ENCODE measurements at regions not wholly inside any gene's neighbourhood (a gene's known extent, or its start where the extent isn't known, plus 50 kb on each side); places are given as distances from the start of the nearest gene placed in this dataset.

DNA sequence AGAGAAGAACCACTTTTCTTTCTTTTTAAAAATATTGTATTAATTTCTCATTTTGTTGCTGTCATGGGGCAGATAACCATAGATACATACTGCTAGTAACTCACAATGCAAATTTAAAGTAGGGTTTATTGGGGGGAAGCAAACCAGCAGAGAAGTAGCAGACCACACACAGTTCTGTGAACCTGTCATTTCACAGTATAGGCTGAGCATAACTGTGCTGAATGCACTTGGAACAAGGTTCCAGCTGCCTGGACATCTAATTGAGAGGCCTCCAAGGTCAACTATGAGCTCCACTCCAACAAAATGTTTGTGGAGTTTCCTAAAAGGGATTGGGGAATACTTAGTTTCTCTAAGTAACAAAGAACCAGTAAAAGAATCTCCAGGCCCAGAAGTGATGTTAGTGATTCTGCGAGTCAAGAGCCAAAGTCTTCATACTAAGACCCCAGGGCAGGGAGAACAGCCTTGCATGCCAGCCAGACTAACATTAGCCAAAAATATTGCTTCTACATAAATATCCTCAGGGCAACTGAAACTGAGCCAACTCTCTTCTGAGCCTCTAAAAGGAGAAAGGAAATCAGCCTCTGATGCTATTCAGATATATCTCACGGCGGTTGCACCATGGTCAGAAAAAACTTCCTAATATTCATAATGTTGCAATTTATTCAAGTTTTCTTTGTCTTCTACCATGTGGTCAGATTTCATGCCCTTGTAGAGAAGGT is 856.4 kb upstream of the ALCAM start:
- intact Hi-C loops (cut with DNase I): no loop called here
- ATAC-seq (no peak), DNase-seq (no peak)
- Histone ChIP-seq H3K27ac (no peak overlapping the region), H3K4me1 (no peaks in the 10 kb centered on the region), H3K36me3 (no peaks in the 10 kb centered on the region), H3K9me3 (peaks cover 0 to 6% of the 10 kb centered on the region in 2 donors), H3K27me3 (no peaks in the 10 kb centered on the region), H3K4me3 (no peak overlapping the region)
- TF ChIP-seq, protein P1, sequence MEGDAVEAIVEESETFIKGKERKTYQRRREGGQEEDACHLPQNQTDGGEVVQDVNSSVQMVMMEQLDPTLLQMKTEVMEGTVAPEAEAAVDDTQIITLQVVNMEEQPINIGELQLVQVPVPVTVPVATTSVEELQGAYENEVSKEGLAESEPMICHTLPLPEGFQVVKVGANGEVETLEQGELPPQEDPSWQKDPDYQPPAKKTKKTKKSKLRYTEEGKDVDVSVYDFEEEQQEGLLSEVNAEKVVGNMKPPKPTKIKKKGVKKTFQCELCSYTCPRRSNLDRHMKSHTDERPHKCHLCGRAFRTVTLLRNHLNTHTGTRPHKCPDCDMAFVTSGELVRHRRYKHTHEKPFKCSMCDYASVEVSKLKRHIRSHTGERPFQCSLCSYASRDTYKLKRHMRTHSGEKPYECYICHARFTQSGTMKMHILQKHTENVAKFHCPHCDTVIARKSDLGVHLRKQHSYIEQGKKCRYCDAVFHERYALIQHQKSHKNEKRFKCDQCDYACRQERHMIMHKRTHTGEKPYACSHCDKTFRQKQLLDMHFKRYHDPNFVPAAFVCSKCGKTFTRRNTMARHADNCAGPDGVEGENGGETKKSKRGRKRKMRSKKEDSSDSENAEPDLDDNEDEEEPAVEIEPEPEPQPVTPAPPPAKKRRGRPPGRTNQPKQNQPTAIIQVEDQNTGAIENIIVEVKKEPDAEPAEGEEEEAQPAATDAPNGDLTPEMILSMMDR (IDR thresholded peaks at IDR 0.05): no peak

DNA sequence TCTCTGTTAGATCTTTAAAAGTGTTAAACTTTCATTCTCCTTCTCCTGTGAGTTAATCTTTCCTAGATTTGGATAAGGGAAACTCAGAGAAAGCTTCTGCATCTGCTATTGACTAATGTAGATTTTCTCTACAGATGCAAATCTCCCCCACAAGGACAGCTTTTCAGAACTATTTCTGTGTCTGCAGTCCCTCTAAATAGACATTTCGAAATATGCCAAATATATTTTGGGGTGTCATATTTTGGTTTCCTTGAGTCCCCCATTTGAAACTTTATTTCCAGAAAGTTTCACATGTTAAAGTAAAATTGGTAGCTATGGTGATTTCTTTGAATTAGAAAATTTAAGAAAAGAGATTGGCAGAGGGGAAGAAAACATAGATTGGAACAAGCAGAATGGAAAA is 852.3 kb upstream of the ALCAM start:
- ATAC-seq: no peak
- no peaks in the 10 kb centered on the region for H3K4me1 ChIP-seq

DNA sequence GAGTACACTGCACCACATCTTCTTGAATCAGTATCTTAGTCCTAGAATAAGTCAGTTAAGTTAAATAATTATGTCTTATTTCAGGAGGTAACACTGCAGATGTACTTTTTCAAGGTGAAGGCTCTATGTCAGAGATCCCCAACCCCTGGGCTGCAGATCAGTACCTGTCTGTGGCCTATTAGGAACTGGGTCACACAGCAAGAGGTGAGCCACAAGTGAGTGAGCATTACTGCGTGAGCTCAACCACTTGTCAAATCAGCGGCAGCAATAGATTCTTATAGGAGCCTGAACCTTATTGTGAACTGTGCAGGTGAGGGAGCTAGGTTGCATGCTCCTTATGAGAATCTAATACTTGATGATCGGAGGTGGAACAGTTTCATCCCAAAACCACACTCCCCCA is 851.9 kb upstream of the ALCAM start:
- intact Hi-C loops (cut with DNase I): no loop called here
- no peak for ATAC-seq
- Histone ChIP-seq H3K27ac (no peak overlapping the region), H3K4me3 (no peak overlapping the region), H3K9me3 (peaks cover 0 to 6% of the 10 kb centered on the region in 2 donors), H3K36me3 (no peaks in the 10 kb centered on the region), H3K27me3 (no peaks in the 10 kb centered on the region), H3K4me1 (no peaks in the 10 kb centered on the region)
- TF ChIP-seq, protein P1 (IDR thresholded peaks at IDR 0.05): no peak
- DNase-seq: no peak

More for the DNA sequence above, 852.3 kb upstream of the ALCAM start:
- no peaks in the 10 kb centered on the region for H3K36me3 ChIP-seq
- no peak overlapping the region for H3K27ac ChIP-seq
- no peaks in the 10 kb centered on the region for H3K27me3 ChIP-seq
- intact Hi-C loops (cut with DNase I): no loop called here
- H3K4me3 ChIP-seq: no peak overlapping the region
- DNase-seq: no peak
- TF ChIP-seq, protein P1 (IDR thresholded peaks at IDR 0.05): no peak
- H3K9me3 ChIP-seq: peaks cover 0 to 6% of the 10 kb centered on the region in 2 donors

DNA sequence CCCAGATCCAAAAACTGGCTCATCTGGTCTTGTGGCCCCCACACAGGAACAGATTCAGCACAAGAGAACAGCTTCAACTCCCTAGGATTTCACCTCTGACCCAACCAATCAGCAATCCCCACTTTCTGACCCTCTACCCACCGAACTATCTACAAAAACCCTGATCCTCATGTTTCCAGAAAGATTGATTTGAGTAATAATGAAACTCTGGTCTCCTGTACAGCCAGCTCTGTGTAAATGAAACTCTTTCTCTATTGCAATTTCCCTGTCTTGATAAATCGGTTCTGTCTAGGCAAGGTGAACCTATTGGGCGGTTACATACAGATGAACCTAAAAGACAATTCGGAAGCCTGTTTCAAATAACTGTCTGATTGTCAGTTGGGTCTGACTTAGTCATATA is 847.6 kb upstream of the ALCAM start:
- Histone ChIP-seq H3K4me1 (no peaks in the 10 kb centered on the region), H3K27ac (no peak overlapping the region), H3K9me3 (peaks cover 0 to 4% of the 10 kb centered on the region in 2 donors), H3K36me3 (no peaks in the 10 kb centered on the region), H3K4me3 (no peak overlapping the region), H3K27me3 (no peaks in the 10 kb centered on the region)
- intact Hi-C loops (cut with DNase I): no loop called here
- DNase-seq (no peak), ATAC-seq (no peak)
- TF ChIP-seq, protein P1 (IDR thresholded peaks at IDR 0.05): no peak

DNA sequence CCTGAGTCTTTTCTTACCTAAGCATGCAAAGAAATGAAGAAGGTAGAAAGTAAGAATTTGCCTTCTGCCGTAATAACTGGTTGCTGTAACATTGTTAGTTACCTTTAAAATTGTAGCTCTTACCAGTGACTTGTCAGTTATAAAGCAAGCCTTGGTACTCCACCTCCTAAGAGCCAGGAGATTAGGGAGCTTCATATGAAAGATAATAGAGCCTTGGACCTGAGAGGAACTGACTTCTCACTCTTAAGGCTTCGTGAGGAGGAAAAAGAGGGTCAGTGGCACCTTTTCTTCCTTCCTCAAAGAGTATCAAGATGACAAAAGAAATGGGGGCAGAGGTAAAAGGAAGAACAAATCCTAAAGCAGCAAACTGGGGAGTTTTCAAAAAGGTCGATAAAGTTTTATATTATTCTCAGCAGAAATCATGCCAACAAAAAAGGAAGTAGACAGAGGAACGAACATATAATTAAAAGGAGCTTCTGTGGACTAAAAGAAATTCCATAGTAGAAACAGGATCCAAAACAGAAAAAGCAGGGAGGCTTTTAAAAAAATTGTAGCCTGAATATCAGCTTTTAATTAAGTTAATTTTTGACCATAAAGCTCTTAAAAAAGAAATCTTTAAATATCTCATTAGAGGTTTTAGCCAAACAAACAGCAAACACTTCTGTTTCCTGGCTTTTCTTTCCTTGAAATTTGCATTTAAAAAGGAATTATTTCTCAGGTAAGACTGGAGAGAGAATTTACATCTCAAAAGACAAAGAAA is 847.1 kb upstream of the ALCAM start:
- TF ChIP-seq, protein P1 (IDR thresholded peaks at IDR 0.05): no peak

More for the DNA sequence above, 847.1 kb upstream of the ALCAM start:
- no peaks in the 10 kb centered on the region for H3K4me1 ChIP-seq
- no peak overlapping the region for H3K4me3 ChIP-seq
- no peak for DNase-seq
- H3K27ac ChIP-seq: no peak overlapping the region
- H3K9me3 ChIP-seq: peaks cover 0 to 2% of the 10 kb centered on the region in 2 donors
- H3K36me3 ChIP-seq: no peaks in the 10 kb centered on the region
- H3K27me3 ChIP-seq: no peaks in the 10 kb centered on the region
- intact Hi-C loops (cut with DNase I): no loop called here
- ATAC-seq: no peak

All from left lung (tissue), 4 donors.